Lower leg skin (tissue), 4 donors: ENCODE measurements at regions not wholly inside any gene's neighbourhood (a gene's known extent, or its start where the extent isn't known, plus 50 kb on each side); places are given as distances from the start of the nearest gene placed in this dataset.

Source experiments
- DNase-seq, 2 donors: peaks; one replicate each; pipeline ENCODE4 v3.0.0-alpha.2; 2019; ENCODE audit warnings: low spot score in 2 of 2
- H3K4me3 ChIP-seq: fragments of 200-600 bp; sonication (generic); 2 replicates; pipeline ENCODE4 v1.5.1; 2017; ENCODE audit warnings: mild to moderate bottlenecking, low read depth; ENCODE audit not compliant: poor library complexity, severe bottlenecking
- POLR2A ChIP-seq, 2 donors: fragments of 450-650 bp; IDR thresholded peaks; one replicate each; pipeline ENCODE4 v1.6.1; 2016 to 2017; ENCODE audit warnings: antibody characterized with exemption in 2 of 2, mild to moderate bottlenecking in 1 of 2, moderate library complexity in 1 of 2
- WGBS, 2 donors: methylation state at CpG; one replicate each; pipeline ENCODE4 v1.1.5; 2018; 5-methylcytosine and 5-hydroxymethylcytosine counted together
- intact Hi-C: fragments of 100-400 bp; cut with DNase I; formaldehyde crosslinking; loops from one replicate; pipeline ENCODE4 v1.15.0; 2023; ENCODE audit warnings: low total_unique reads
- TF ChIP-seq, protein P1 (sequence below), 3 donors: fragments of 450-650 bp; IDR thresholded peaks; one replicate each; pipeline ENCODE4 v1.5.1; 2016; ENCODE audit warnings: antibody characterized with exemption in 3 of 3, mild to moderate bottlenecking in 3 of 3, moderate library complexity in 2 of 3

DNA sequence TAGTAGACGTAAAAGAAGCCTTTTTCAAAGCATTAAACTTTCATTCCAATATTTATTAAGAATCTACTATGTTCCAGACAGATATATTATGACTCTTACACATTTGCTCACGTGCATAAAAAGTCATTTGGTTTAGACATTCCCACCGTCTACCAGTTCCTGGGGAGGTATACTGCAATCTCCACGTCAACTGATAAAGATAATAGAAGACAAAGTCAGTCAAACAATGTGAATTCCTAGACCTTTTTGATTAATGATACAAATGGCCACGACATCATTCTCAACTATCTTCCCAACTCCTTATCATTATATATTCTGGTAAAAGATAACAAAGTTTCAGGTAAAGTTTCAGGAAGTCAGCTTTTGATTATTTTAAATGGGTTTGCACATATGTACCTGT, 69.0 kb downstream of the SIPA1L2 start:
- 93 to 94% methylated on average over 5 of the region's 5 CpGs for WGBS, 2 donors
- H3K4me3 ChIP-seq: no peak overlapping the region
- no peak for TF ChIP-seq POLR2A (IDR thresholded peaks at IDR 0.05)
- TF ChIP-seq, protein P1, sequence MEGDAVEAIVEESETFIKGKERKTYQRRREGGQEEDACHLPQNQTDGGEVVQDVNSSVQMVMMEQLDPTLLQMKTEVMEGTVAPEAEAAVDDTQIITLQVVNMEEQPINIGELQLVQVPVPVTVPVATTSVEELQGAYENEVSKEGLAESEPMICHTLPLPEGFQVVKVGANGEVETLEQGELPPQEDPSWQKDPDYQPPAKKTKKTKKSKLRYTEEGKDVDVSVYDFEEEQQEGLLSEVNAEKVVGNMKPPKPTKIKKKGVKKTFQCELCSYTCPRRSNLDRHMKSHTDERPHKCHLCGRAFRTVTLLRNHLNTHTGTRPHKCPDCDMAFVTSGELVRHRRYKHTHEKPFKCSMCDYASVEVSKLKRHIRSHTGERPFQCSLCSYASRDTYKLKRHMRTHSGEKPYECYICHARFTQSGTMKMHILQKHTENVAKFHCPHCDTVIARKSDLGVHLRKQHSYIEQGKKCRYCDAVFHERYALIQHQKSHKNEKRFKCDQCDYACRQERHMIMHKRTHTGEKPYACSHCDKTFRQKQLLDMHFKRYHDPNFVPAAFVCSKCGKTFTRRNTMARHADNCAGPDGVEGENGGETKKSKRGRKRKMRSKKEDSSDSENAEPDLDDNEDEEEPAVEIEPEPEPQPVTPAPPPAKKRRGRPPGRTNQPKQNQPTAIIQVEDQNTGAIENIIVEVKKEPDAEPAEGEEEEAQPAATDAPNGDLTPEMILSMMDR (IDR thresholded peaks at IDR 0.05): no peak
- no peak for DNase-seq
- intact Hi-C loops: no loop called here

DNA sequence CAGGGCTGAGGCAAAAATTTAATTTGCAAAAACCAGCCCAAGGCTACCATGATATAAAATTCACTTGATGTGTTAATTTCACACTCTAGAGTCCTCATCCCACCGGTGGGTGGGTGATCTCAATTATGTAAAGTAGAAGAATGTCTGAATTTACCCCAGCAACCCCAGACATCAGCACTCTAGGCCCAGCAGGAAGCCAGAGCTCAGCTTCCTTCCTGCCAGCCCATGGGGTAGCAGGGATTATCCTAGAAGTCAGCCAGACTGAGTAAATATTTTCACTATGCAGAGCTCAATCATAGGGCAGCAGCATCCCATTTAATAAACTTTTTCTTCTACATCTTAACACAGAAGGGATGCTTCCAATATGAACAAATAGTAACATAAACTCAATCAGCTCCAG, 71.0 kb downstream of the SIPA1L2 start:
- intact Hi-C loops: no loop called here
- no peak for DNase-seq
- TF ChIP-seq, protein P1 (IDR thresholded peaks at IDR 0.05): no peak
- no peak for TF ChIP-seq POLR2A (IDR thresholded peaks at IDR 0.05)
- 42 to 50% methylated on average over 1 of the region's 1 CpG for WGBS, 2 donors
- no peak overlapping the region for H3K4me3 ChIP-seq

DNA sequence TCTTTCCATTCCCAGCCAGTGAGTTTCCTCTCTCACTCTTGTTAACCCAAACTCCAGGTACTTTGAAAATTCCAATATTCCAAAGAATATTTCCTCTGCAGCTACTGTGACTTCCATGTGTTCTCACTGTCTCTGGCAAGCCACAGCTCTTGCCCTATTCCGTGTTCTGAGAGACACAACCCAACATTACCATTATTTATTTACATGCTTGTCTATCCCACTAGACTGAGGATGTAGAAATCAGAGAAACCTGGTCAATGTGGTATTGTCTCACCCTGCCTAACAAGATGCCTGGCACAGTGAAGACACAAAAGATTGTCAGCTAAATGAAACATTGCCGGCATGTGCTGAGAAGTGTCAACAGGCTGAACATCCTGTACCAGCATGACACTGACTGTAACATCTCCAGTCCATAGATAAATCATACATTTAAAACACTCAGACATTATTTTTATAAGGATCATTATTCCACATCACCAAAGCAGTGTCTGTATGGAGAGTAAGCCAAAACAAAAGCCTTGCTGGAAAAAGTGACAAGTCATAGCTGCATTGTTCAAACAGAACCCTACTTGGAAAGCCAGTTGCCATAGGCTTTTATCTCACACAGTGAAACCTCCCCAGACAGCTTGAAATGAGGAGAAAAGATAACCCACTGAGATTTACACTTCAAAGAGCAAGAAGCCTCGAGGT, 72.3 kb downstream of the SIPA1L2 start:
- intact Hi-C loops: no loop called here
- 62 to 72% methylated on average over 3 of the region's 3 CpGs for WGBS, 2 donors
- H3K4me3 ChIP-seq: no peak overlapping the region
- no peak for DNase-seq
- TF ChIP-seq POLR2A (IDR thresholded peaks at IDR 0.05): no peak
- TF ChIP-seq, protein P1 (IDR thresholded peaks at IDR 0.05): no peak

DNA sequence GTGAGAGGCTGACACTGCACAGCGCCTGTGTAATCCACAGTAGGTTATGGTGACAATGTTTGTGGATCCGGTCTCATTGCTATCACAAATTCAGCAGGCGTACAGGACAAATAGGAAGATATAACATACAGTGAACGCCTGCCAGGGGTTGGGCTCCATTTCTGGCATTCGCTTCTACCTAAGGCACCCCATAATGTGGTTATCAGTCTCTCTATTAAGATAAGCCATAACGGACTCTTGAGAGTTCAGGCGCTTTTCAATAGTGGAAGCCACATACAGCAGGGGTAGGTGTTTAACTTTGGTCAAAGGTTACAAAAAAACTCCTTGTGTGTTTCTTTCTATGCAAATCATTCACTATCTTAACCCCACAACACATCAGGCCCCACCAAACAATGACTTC, 72.8 kb downstream of the SIPA1L2 start:
- no peak overlapping the region for H3K4me3 ChIP-seq
- TF ChIP-seq POLR2A (IDR thresholded peaks at IDR 0.05): no peak
- TF ChIP-seq, protein P1 (IDR thresholded peaks at IDR 0.05): no peak

DNA sequence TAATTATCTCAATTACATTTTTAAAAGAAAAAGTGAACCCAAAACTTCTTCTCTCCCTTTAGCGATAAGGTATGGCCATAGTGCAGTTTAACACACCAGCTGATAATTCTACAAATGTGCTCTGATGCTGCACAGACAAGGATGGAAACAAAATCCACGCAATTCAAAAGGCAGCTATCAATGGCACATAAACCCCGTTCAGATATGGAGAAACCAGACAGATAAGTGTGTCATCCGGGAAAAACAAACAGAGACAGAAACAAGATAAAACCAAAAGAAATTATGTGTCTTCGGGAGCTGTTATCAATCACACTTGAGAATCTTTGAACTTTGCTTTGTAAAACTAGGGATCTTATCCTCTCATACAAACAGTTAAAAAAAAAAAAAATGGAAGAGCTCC, 73.6 kb downstream of the SIPA1L2 start:
- WGBS, 2 donors: 77 to 94% methylated on average over 5 of the region's 5 CpGs
- intact Hi-C loops: no loop called here

More for the DNA sequence above, 72.8 kb downstream of the SIPA1L2 start:
- DNase-seq: no peak
- WGBS, 2 donors: 92 to 95% methylated on average over 7 of the region's 7 CpGs
- intact Hi-C loops: no loop called here

More for the DNA sequence above, 73.6 kb downstream of the SIPA1L2 start:
- DNase-seq: no peak
- TF ChIP-seq, protein P1 (IDR thresholded peaks at IDR 0.05): no peak
- TF ChIP-seq POLR2A (IDR thresholded peaks at IDR 0.05): no peak
- no peak overlapping the region for H3K4me3 ChIP-seq
